ENCODE measurements at regions not wholly inside any gene's neighbourhood (a gene's known extent, or its start where the extent isn't known, plus 50 kb on each side); places are given as distances from the start of the nearest gene placed in this dataset.

GRCh38 chr4:116150152-116150551, 935.2 kb downstream of the TRAM1L1 start:
- no peak overlapping the region for H3K27ac Mint-ChIP-seq
- H3K27me3 ChIP-seq (ENCODE audit: control insufficient read depth, insufficient read depth, low read length, poor library complexity, severe bottlenecking), result no peaks in the 10 kb centered on the region
- peaks cover 6% of the 10 kb centered on the region for H3K9me3 ChIP-seq (ENCODE audit: control insufficient read depth, low read length)
- TF ChIP-seq CTCF (conservative IDR thresholded peaks at IDR 0.05), result no peak
- H3K4me1 ChIP-seq (ENCODE audit: control insufficient read depth, insufficient read depth, low read length), result no peaks in the 10 kb centered on the region
- H3K27ac ChIP-seq (ENCODE audit: low read depth, low read length), result no peak overlapping the region
- peaks cover 17% of the 10 kb centered on the region for H3K4me1 Mint-ChIP-seq
- no peak for DNase-seq
- H3K4me3 Mint-ChIP-seq, result no peak overlapping the region
- H3K9ac ChIP-seq (ENCODE audit: extremely low read depth, low read length, poor library complexity, severe bottlenecking), result no peak overlapping the region
- peaks cover 7% of the 10 kb centered on the region for H3K36me3 Mint-ChIP-seq (ENCODE audit: low read depth)
- WGBS, 2 experiments (ENCODE audit: insufficient coverage in 1 of 2, insufficient read length in 1 of 2), result 89 to 100% methylated on average over 1 of the region's 1 CpG
- H3K27me3 Mint-ChIP-seq (ENCODE audit: insufficient read depth), result no peaks in the 10 kb centered on the region
- no peaks in the 10 kb centered on the region for H3K36me3 ChIP-seq (ENCODE audit: control insufficient read depth, insufficient read depth, low read length)
- H3K9me3 Mint-ChIP-seq, result peaks cover 6% of the 10 kb centered on the region
- H3K4me3 ChIP-seq (ENCODE audit: low read length), result no peak overlapping the region

- H3K36me3 Mint-ChIP-seq (ENCODE audit: low read depth), result peaks cover 7% of the 10 kb centered on the region
- WGBS, 2 experiments (ENCODE audit: insufficient coverage in 1 of 2, insufficient read length in 1 of 2), result 100% methylated on average over 2 of the region's 2 CpGs; no CpG with 5 or more reads in 1 of the 2 experiments
These were observed 942.2 kb downstream of the TRAM1L1 start for GRCh38 chr4:116143198-116143597.

GRCh38 chr4:116132946-116133345, 952.4 kb downstream of the TRAM1L1 start:
- no peaks in the 10 kb centered on the region for H3K4me1 Mint-ChIP-seq
- Histone ChIP-seq H3K9ac (ENCODE audit: extremely low read depth, low read length, poor library complexity, severe bottlenecking) (no peak overlapping the region), H3K9me3 (ENCODE audit: control insufficient read depth, low read length) (no peaks in the 10 kb centered on the region), H3K27ac (ENCODE audit: low read depth, low read length) (no peak overlapping the region), H3K27me3 (ENCODE audit: control insufficient read depth, insufficient read depth, low read length, poor library complexity, severe bottlenecking) (no peaks in the 10 kb centered on the region), H3K36me3 (ENCODE audit: control insufficient read depth, insufficient read depth, low read length) (no peaks in the 10 kb centered on the region), H3K4me3 (ENCODE audit: low read length) (no peak overlapping the region), H3K4me1 (ENCODE audit: control insufficient read depth, insufficient read depth, low read length) (no peaks in the 10 kb centered on the region)
- no peak for TF ChIP-seq CTCF (conservative IDR thresholded peaks at IDR 0.05)
- no peak overlapping the region for H3K4me3 Mint-ChIP-seq
- DNase-seq, result no peak
- H3K36me3 Mint-ChIP-seq (ENCODE audit: low read depth), result no peaks in the 10 kb centered on the region
- H3K27ac Mint-ChIP-seq, result no peak overlapping the region
- no peaks in the 10 kb centered on the region for H3K27me3 Mint-ChIP-seq (ENCODE audit: insufficient read depth)
- no peaks in the 10 kb centered on the region for H3K9me3 Mint-ChIP-seq
- WGBS, 2 experiments (ENCODE audit: insufficient coverage in 1 of 2, insufficient read length in 1 of 2), result 78 to 94% methylated on average over 3 of the region's 3 CpGs

More at GRCh38 chr4:116143198-116143597, 942.2 kb downstream of the TRAM1L1 start:
- no peak for DNase-seq
- Histone ChIP-seq H3K27ac (ENCODE audit: low read depth, low read length) (no peak overlapping the region), H3K4me3 (ENCODE audit: low read length) (no peak overlapping the region), H3K9ac (ENCODE audit: extremely low read depth, low read length, poor library complexity, severe bottlenecking) (no peak overlapping the region), H3K4me1 (ENCODE audit: control insufficient read depth, insufficient read depth, low read length) (peaks cover 8% of the 10 kb centered on the region), H3K9me3 (ENCODE audit: control insufficient read depth, low read length) (peaks cover 10% of the 10 kb centered on the region), H3K27me3 (ENCODE audit: control insufficient read depth, insufficient read depth, low read length, poor library complexity, severe bottlenecking) (no peaks in the 10 kb centered on the region), H3K36me3 (ENCODE audit: control insufficient read depth, insufficient read depth, low read length) (no peaks in the 10 kb centered on the region)
- H3K27ac Mint-ChIP-seq, result no peak overlapping the region
- H3K4me1 Mint-ChIP-seq, result peaks cover 20% of the 10 kb centered on the region
- H3K9me3 Mint-ChIP-seq, result peaks cover 6% of the 10 kb centered on the region
- H3K27me3 Mint-ChIP-seq (ENCODE audit: insufficient read depth), result no peaks in the 10 kb centered on the region
- H3K4me3 Mint-ChIP-seq, result no peak overlapping the region
- no peak for TF ChIP-seq CTCF (conservative IDR thresholded peaks at IDR 0.05)

All from endodermal cell (in vitro differentiated cells).